Activated CD4-positive, CD25-positive, alpha-beta regulatory T cell (primary cell): ENCODE measurements at regions not wholly inside any gene's neighbourhood (a gene's known extent, or its start where the extent isn't known, plus 50 kb on each side); places are given as distances from the start of the nearest gene placed in this dataset.

Experiments used
- DNase-seq, 4 experiments: peaks; one replicate each; lab custom pipeline; 2025; lab: John Stamatoyannopoulos, UW

- DNase-seq = no peak
These were observed 350.4 kb downstream of the SPRY1 start for GRCh38 chr4:123747016-123747415.

GRCh38 chr4:123748806-123749205 lies 352.2 kb downstream of the SPRY1 start:
- DNase-seq = no peak

GRCh38 chr4:123749383-123749782 lies 352.8 kb downstream of the SPRY1 start:
- no peak for DNase-seq

- DNase-seq = no peak
These were observed 353.4 kb downstream of the SPRY1 start for GRCh38 chr4:123750044-123750443.

- DNase-seq = no peak
These were observed 359.1 kb downstream of the SPRY1 start for GRCh38 chr4:123755655-123756054.

GRCh38 chr4:123767806-123768205 lies 371.2 kb downstream of the SPRY1 start:
- DNase-seq = no peak

GRCh38 chr4:123770884-123771283 lies 374.3 kb downstream of the SPRY1 start:
- no peak for DNase-seq

- DNase-seq = no peak
These were observed 379.7 kb downstream of the SPRY1 start for GRCh38 chr4:123776267-123776666.

- DNase-seq = no peak
These were observed 380.8 kb downstream of the SPRY1 start for GRCh38 chr4:123777373-123777772.

GRCh38 chr4:123783151-123783790 lies 386.7 kb downstream of the SPRY1 start:
- no peak for DNase-seq

- no peak for DNase-seq
These were observed 387.3 kb downstream of the SPRY1 start for GRCh38 chr4:123783921-123784320.

GRCh38 chr4:123784626-123785025 lies 388.0 kb downstream of the SPRY1 start:
- no peak for DNase-seq

- no peak for DNase-seq
These were observed 388.9 kb downstream of the SPRY1 start for GRCh38 chr4:123785538-123785937.

- no peak for DNase-seq
These were observed 389.7 kb downstream of the SPRY1 start for GRCh38 chr4:123786163-123786915.

GRCh38 chr4:123786920-123787319 lies 390.3 kb downstream of the SPRY1 start:
- DNase-seq = no peak

GRCh38 chr4:123787512-123788080 lies 391.0 kb downstream of the SPRY1 start:
- no peak for DNase-seq

GRCh38 chr4:123788577-123788976 lies 392.0 kb downstream of the SPRY1 start:
- DNase-seq = no peak

- DNase-seq = no peak
These were observed 394.1 kb downstream of the SPRY1 start for GRCh38 chr4:123790681-123791080.

- DNase-seq = no peak
These were observed 405.6 kb downstream of the SPRY1 start for GRCh38 chr4:123802082-123802645.

GRCh38 chr4:123802933-123803332 lies 406.3 kb downstream of the SPRY1 start:
- no peak for DNase-seq

- DNase-seq = no peak
These were observed 407.7 kb downstream of the SPRY1 start for GRCh38 chr4:123804196-123804721.

GRCh38 chr4:123806056-123806455 lies 409.5 kb downstream of the SPRY1 start:
- no peak for DNase-seq

- DNase-seq = no peak
These were observed 410.6 kb downstream of the SPRY1 start for GRCh38 chr4:123807187-123807586.
